GM12878 (cell line): ENCODE measurements at regions not wholly inside any gene's neighbourhood (a gene's known extent, or its start where the extent isn't known, plus 50 kb on each side); places are given as distances from the start of the nearest gene placed in this dataset.

Experiments used
- EZH2 ChIP-seq: IDR thresholded peaks from 2 replicates; pipeline ENCODE4 v1.6.1; 2012; ENCODE audit warnings: low read depth, mild to moderate bottlenecking, control low read depth, inconsistent platforms, low read length, borderline replicate concordance; ENCODE audit not compliant: control insufficient read depth
- GABPA ChIP-seq: IDR thresholded peaks from 2 replicates; pipeline ENCODE4 v1.6.1; 2014; ENCODE audit warnings: antibody characterized with exemption, low read depth, mild to moderate bottlenecking, inconsistent platforms
- SRF ChIP-seq, 2 experiments: IDR thresholded peaks; 2 replicates each; pipeline ENCODE4 v1.6.1; 2011; ENCODE audit warnings: low read depth in 2 of 2, low read length in 2 of 2, mild to moderate bottlenecking in 1 of 2, moderate library complexity in 1 of 2

DNA sequence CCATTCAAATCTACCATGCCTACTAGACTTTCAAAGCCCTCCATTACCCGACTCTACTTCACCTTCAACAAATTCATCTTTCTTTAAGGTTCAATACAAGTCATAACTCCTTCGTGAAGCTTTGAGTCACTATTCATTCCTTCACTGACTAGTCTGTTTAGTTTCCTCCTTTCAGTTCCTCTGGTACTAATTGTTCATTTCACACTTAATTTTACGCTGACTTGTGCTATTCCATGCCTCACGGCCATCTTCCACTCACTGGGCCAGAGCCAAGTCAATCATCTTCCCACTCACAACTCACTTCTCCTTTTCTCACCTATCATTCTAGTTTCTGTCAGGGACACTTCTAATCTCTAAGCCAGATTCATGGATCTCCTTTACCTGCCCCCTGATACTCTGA lies 136.2 kb downstream of the MTX2 start:
- TF ChIP-seq GABPA (no peak), SRF (IDR thresholded peaks at IDR 0.05; ENCODE audit: low read depth in 2 of 2, low read length in 2 of 2) (no peak), EZH2 (no peak)
